ENCODE measurements at regions not wholly inside any gene's neighbourhood (a gene's known extent, or its start where the extent isn't known, plus 50 kb on each side); places are given as distances from the start of the nearest gene placed in this dataset.

DNA sequence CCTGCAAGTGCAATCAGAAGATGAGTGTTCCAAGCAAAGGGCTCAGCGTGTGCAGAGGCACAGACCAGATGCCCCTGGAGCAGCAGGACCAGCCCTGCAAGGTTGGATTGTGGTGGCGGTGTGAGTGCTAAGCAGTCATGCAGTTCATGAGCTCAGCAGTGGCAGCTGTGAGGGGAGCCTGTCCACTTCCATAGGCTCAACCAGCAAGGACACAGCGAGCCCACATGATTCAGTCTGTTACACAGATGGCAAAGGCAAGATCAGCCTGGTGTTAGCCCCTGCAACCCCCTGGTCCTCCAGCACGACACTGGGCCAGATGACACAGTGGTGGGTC is 95.9 kb upstream of the PRR23E start:
- no peak for TF ChIP-seq POLR2A (IDR thresholded peaks at IDR 0.05; ENCODE audit: low read depth, low read length)
- TF ChIP-seq, protein P1, sequence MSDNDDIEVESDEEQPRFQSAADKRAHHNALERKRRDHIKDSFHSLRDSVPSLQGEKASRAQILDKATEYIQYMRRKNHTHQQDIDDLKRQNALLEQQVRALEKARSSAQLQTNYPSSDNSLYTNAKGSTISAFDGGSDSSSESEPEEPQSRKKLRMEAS (IDR thresholded peaks at IDR 0.05; ENCODE audit: insufficient read depth, insufficient read length): no peak
- no peak for TF ChIP-seq FOS (IDR thresholded peaks at IDR 0.05; ENCODE audit: borderline replicate concordance, insufficient read depth, low read length)
- TF ChIP-seq MYC (IDR thresholded peaks at IDR 0.05; ENCODE audit: low read depth, low read length): no peak
- no peak for TF ChIP-seq GATA2 (IDR thresholded peaks at IDR 0.05; ENCODE audit: insufficient read depth, insufficient read length, low read depth, low read length)
- TF ChIP-seq, protein P2, sequence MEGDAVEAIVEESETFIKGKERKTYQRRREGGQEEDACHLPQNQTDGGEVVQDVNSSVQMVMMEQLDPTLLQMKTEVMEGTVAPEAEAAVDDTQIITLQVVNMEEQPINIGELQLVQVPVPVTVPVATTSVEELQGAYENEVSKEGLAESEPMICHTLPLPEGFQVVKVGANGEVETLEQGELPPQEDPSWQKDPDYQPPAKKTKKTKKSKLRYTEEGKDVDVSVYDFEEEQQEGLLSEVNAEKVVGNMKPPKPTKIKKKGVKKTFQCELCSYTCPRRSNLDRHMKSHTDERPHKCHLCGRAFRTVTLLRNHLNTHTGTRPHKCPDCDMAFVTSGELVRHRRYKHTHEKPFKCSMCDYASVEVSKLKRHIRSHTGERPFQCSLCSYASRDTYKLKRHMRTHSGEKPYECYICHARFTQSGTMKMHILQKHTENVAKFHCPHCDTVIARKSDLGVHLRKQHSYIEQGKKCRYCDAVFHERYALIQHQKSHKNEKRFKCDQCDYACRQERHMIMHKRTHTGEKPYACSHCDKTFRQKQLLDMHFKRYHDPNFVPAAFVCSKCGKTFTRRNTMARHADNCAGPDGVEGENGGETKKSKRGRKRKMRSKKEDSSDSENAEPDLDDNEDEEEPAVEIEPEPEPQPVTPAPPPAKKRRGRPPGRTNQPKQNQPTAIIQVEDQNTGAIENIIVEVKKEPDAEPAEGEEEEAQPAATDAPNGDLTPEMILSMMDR (IDR thresholded peaks at IDR 0.05; ENCODE audit: extremely low read depth in 1 of 2, insufficient read depth in 1 of 2, low read depth in 1 of 2, low read length in 2 of 2): no peak
- TF ChIP-seq JUN (IDR thresholded peaks at IDR 0.05; ENCODE audit: borderline replicate concordance, insufficient read depth, insufficient read length, low read depth): no peak
- no peak for TF ChIP-seq EZH2 (IDR thresholded peaks at IDR 0.05; ENCODE audit: borderline replicate concordance, low read depth, low read length, severe bottlenecking)
- TF ChIP-seq POLR2AphosphoS5 (IDR thresholded peaks at IDR 0.05; ENCODE audit: insufficient read depth, low read depth, low read length): no peak
- H3K9me1 ChIP-seq (replicated peaks; ENCODE audit: control insufficient read depth, extremely low read depth, insufficient read depth, low read length): no peaks in the 10 kb centered on the region
- H3K27me3 ChIP-seq (ENCODE audit: control insufficient read depth in 2 of 2, insufficient read depth in 2 of 2, low read length in 2 of 2): no peaks in the 10 kb centered on the region
- H3K4me2 ChIP-seq (ENCODE audit: insufficient read depth, low read length): no peak overlapping the region
- no peaks in the 10 kb centered on the region for H3K36me3 ChIP-seq (ENCODE audit: control insufficient read depth in 2 of 2, extremely low read depth in 1 of 2, insufficient read depth in 2 of 2, low read length in 2 of 2)
- H4K20me1 ChIP-seq (replicated peaks; ENCODE audit: control insufficient read depth, extremely low read depth, insufficient read depth, low read length): no peaks in the 10 kb centered on the region
- BruUV-seq (replicated peaks): no TSS peak
- H3K9ac ChIP-seq (replicated peaks; ENCODE audit: extremely low read depth, insufficient read depth, low read length): no peak overlapping the region
- ChIA-PET CTCF (interaction anchor here (1.1 kb wide), 1 partner anchor 850 kb away, joined by 3 read pairs; no protein-coding TSS in a partner anchor), POLR2A (no interaction called here)
- intact Hi-C loops (cut with micrococcal nuclease): no loop called here
- H3K27ac ChIP-seq (ENCODE audit: insufficient read depth, low read depth, low read length): no peak overlapping the region
- no peak overlapping the region for H2AFZ ChIP-seq (ENCODE audit: low read depth, low read length)
- H3K4me1 ChIP-seq (ENCODE audit: control insufficient read depth, extremely low read depth, insufficient read depth, low read length): no peaks in the 10 kb centered on the region
- FAIRE-seq (no peak), DNase-seq (ENCODE audit: low read depth, low spot score) (no peak)
- H3K4me3 ChIP-seq (replicated peaks in 1 of 3; ENCODE audit: insufficient read depth in 1 of 3, low read depth in 1 of 3, low read length in 3 of 3): no peak overlapping the region
- no peaks in the 10 kb centered on the region for H3K79me2 ChIP-seq (ENCODE audit: control insufficient read depth, insufficient read depth, low read length)
- dilution Hi-C loops (cut with MboI; ENCODE audit: extremely low pct_ligation_motif_present, low sequenced_read_pairs): no loop called here
- no peaks in the 10 kb centered on the region for H3K9me3 ChIP-seq (replicated peaks; ENCODE audit: control insufficient read depth, insufficient read depth, low read length)
